HFF-Myc (cell line): ENCODE measurements at regions not wholly inside any gene's neighbourhood (a gene's known extent, or its start where the extent isn't known, plus 50 kb on each side); places are given as distances from the start of the nearest gene placed in this dataset.

Experiments
- DNase-seq: peaks from one replicate; pipeline ENCODE4 v3.0.0-alpha.2; 2011; ENCODE audit warnings: low read depth; ENCODE audit errors: extremely low read depth
- H3K4me3 ChIP-seq: replicated peaks from 2 replicates; pipeline ENCODE4 v1.5.1; 2011; ENCODE audit warnings: low read depth, mild to moderate bottlenecking, control low read depth, low read length
- TF ChIP-seq, protein P1 (sequence below): IDR thresholded peaks from 2 replicates; pipeline ENCODE4 v1.5.1; 2012; ENCODE audit warnings: mild to moderate bottlenecking, low read depth, low read length, control low read depth; ENCODE audit errors: missing control alignments

GRCh38 chr20:21920211-21920610 lies 214.7 kb downstream of the PAX1 start:
- TF ChIP-seq, protein P1, sequence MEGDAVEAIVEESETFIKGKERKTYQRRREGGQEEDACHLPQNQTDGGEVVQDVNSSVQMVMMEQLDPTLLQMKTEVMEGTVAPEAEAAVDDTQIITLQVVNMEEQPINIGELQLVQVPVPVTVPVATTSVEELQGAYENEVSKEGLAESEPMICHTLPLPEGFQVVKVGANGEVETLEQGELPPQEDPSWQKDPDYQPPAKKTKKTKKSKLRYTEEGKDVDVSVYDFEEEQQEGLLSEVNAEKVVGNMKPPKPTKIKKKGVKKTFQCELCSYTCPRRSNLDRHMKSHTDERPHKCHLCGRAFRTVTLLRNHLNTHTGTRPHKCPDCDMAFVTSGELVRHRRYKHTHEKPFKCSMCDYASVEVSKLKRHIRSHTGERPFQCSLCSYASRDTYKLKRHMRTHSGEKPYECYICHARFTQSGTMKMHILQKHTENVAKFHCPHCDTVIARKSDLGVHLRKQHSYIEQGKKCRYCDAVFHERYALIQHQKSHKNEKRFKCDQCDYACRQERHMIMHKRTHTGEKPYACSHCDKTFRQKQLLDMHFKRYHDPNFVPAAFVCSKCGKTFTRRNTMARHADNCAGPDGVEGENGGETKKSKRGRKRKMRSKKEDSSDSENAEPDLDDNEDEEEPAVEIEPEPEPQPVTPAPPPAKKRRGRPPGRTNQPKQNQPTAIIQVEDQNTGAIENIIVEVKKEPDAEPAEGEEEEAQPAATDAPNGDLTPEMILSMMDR, result no peak
- no peak overlapping the region for H3K4me3 ChIP-seq
- DNase-seq, result no peak

GRCh38 chr20:21918398-21918797 lies 212.9 kb downstream of the PAX1 start:
- TF ChIP-seq, protein P1, result no peak
- H3K4me3 ChIP-seq, result no peak overlapping the region
- DNase-seq, result no peak

DNA sequence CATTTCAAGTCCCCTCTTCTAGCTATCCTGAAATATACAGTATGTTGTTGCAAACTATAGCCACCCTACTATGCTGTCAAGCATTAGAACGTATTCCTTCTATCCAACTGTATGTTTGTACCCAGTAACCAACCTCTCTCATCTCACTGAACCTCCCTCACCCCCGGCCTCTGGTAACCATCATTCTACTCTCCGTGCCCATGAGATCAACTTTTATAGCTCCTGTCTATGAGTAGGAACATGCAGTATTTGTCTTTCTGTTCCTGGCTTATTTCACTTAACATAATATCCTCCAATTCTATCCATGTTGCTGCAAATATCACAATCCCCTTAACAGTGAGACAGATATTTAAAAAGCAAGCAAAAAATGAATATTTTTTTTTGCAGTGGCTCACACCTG lies 196.9 kb downstream of the PAX1 start:
- TF ChIP-seq, protein P1, result no peak
- H3K4me3 ChIP-seq, result no peak overlapping the region
- no peak for DNase-seq

GRCh38 chr20:21901470-21902275 lies 196.2 kb downstream of the PAX1 start:
- no peak for DNase-seq
- no peak overlapping the region for H3K4me3 ChIP-seq
- TF ChIP-seq, protein P1, result no peak

GRCh38 chr20:21900431-21900830 lies 195.0 kb downstream of the PAX1 start:
- no peak overlapping the region for H3K4me3 ChIP-seq
- TF ChIP-seq, protein P1, result no peak
- no peak for DNase-seq

DNA sequence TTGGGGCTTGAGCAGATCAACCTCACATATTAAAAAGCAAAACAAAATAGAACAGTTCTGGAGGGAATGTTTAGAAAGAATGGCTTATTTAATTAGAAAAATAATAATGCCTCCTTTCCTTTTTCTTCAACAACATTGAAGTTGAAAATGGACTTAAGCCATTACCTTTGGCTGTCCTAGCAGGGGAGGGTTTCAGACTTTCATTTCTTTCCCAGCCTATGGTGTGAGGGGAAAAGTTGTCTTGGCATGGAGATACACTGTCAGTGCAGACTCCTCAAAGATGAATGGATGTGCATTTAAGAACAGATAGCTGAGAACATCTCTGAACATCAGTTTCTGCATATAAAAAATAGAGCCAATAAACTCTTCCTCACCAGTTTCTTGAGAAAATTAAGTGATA lies 169.5 kb downstream of the PAX1 start:
- TF ChIP-seq, protein P1, result no peak
- DNase-seq, result no peak
- no peak overlapping the region for H3K4me3 ChIP-seq
